ENCODE measurements at regions not wholly inside any gene's neighbourhood (a gene's known extent, or its start where the extent isn't known, plus 50 kb on each side); places are given as distances from the start of the nearest gene placed in this dataset.

DNA sequence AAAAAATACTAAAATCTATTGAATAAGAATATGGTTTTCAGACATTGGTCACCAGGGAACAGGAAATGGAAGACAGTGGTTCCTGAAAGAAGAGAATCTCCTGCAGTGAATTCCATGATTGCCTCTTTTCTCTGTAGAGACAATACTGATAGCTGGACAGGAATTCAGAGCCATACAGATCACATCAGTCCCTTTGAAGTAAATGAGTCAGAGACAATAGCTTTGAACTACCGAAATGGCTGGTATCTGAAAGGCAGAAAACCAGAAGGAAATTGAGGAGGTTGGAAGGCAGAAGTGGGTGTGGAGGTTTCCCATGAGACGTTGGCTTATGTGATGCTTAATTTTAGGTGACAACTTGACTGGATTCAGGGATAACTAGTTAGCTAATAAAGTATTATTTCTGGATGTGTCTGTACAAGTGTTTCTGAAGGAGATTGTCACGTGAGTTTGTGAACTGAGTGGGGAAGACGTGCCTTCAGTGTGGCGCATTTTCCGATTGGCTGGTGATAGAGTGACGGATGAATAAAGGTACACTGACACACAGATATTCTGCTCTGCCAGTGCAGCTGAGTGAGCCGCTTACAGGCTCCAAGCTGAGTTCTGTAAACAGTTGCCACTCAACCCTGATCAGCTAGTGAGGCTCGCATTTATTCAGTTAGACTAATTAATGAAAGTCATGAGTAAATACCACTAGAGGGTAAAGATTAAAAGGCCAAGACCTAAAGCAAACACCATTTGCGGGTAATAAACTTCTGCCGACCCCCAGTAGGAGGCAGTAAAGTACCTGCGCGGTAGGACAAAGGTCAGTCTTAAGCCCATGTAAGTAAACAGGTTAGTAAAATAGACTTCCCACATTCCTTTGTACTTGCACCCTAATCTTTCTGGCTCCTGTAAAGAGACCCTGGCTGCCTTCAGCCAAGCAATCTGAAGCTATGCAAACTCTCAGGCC, 1298.6 kb downstream of the SI start:
- Histone ChIP-seq H3K9me3 (no peaks in the 10 kb centered on the region), H3K27me3 (ENCODE audit: insufficient read depth) (no peaks in the 10 kb centered on the region), H3K27ac (ENCODE audit: low read depth in 2 of 2, low read length in 1 of 2) (no peak overlapping the region), H3K4me3 (ENCODE audit: low read depth in 2 of 2, low read length in 1 of 2) (no peak overlapping the region), H3K79me2 (ENCODE audit: insufficient read depth) (no peaks in the 10 kb centered on the region), H3K9me2 (no peaks in the 10 kb centered on the region; the same call in 1 of the 2 replicates), H3K36me3 (replicated peaks in 1 of 2; ENCODE audit: control insufficient read depth in 1 of 2, insufficient read depth in 2 of 2, low read length in 1 of 2) (no peaks in the 10 kb centered on the region), H4K20me1 (ENCODE audit: insufficient read depth) (no peaks in the 10 kb centered on the region), H2AFZ (ENCODE audit: low read depth) (no peak overlapping the region), H3K4me2 (no peak overlapping the region), H3F3A (replicated peaks; ENCODE audit: insufficient read depth) (no peaks in the 10 kb centered on the region), H3K4me1 (ENCODE audit: control insufficient read depth in 1 of 2, insufficient read depth in 2 of 2, low read depth in 1 of 2, low read length in 1 of 2) (no peaks in the 10 kb centered on the region), H3K9ac (no peak overlapping the region)
- ChIA-PET CTCF (no interaction called here), POLR2A (no interaction called here)
- TF ChIP-seq GABPA (IDR thresholded peaks at IDR 0.05; ENCODE audit: low read depth), result no peak
- no peak for TF ChIP-seq GATA2 (CRISPR knock-in tag; IDR thresholded peaks at IDR 0.05)
- no peak for TF ChIP-seq RFX5 (IDR thresholded peaks at IDR 0.05; ENCODE audit: low read length)
- no peak for TF ChIP-seq ELF1 (IDR thresholded peaks at IDR 0.05)
- no peak for TF ChIP-seq FOXJ3 (CRISPR knock-in tag; IDR thresholded peaks at IDR 0.05)
- TF ChIP-seq, protein P1, sequence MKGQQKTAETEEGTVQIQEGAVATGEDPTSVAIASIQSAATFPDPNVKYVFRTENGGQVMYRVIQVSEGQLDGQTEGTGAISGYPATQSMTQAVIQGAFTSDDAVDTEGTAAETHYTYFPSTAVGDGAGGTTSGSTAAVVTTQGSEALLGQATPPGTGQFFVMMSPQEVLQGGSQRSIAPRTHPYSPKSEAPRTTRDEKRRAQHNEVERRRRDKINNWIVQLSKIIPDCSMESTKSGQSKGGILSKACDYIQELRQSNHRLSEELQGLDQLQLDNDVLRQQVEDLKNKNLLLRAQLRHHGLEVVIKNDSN (IDR thresholded peaks at IDR 0.05; ENCODE audit: borderline replicate concordance, low read depth), result no peak
- TF ChIP-seq TEAD4 (IDR thresholded peaks at IDR 0.05; ENCODE audit: borderline replicate concordance, insufficient read depth), result no peak
- no peak for TF ChIP-seq JUND (IDR thresholded peaks at IDR 0.05)
- TF ChIP-seq, protein P2, sequence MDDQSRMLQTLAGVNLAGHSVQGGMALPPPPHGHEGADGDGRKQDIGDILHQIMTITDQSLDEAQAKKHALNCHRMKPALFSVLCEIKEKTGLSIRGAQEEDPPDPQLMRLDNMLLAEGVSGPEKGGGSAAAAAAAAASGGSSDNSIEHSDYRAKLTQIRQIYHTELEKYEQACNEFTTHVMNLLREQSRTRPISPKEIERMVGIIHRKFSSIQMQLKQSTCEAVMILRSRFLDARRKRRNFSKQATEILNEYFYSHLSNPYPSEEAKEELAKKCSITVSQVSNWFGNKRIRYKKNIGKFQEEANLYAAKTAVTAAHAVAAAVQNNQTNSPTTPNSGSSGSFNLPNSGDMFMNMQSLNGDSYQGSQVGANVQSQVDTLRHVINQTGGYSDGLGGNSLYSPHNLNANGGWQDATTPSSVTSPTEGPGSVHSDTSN (IDR thresholded peaks at IDR 0.05), result no peak
- no peak for TF ChIP-seq FOSL2 (IDR thresholded peaks at IDR 0.05; ENCODE audit: borderline replicate concordance, low read depth)
- 56% methylated on average over 13 of the region's 13 CpGs for whole genome bisulfite sequencing (ENCODE audit: low lambda C conversion rate)
- DNase-seq, result no peak

DNA sequence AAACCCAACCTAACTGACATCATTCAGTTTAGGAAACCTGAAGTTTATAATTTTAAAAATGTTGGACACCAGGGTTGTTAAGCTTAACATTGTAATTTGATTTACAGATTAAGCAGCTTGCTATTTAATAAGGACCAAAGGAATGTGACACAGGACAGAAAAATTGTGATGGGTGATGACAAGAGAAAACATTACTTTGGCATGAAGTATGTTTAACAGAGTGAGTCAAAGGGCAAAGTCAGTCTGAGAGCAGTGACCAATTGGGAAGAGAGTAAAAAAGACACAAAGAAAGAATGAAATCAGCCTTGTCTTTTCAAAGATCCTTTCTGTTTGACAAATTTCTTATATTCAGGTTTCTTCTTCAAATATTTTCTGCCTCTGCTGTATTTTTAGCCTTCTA, 1301.6 kb downstream of the SI start:
- no peaks in the 10 kb centered on the region for H3K36me3 ChIP-seq (replicated peaks in 1 of 2; ENCODE audit: control insufficient read depth in 1 of 2, insufficient read depth in 2 of 2, low read length in 1 of 2)
- ChIA-PET POLR2A (no interaction called here), CTCF (no interaction called here)
- no peak for TF ChIP-seq GATA2 (CRISPR knock-in tag; IDR thresholded peaks at IDR 0.05)
- TF ChIP-seq, protein P3, sequence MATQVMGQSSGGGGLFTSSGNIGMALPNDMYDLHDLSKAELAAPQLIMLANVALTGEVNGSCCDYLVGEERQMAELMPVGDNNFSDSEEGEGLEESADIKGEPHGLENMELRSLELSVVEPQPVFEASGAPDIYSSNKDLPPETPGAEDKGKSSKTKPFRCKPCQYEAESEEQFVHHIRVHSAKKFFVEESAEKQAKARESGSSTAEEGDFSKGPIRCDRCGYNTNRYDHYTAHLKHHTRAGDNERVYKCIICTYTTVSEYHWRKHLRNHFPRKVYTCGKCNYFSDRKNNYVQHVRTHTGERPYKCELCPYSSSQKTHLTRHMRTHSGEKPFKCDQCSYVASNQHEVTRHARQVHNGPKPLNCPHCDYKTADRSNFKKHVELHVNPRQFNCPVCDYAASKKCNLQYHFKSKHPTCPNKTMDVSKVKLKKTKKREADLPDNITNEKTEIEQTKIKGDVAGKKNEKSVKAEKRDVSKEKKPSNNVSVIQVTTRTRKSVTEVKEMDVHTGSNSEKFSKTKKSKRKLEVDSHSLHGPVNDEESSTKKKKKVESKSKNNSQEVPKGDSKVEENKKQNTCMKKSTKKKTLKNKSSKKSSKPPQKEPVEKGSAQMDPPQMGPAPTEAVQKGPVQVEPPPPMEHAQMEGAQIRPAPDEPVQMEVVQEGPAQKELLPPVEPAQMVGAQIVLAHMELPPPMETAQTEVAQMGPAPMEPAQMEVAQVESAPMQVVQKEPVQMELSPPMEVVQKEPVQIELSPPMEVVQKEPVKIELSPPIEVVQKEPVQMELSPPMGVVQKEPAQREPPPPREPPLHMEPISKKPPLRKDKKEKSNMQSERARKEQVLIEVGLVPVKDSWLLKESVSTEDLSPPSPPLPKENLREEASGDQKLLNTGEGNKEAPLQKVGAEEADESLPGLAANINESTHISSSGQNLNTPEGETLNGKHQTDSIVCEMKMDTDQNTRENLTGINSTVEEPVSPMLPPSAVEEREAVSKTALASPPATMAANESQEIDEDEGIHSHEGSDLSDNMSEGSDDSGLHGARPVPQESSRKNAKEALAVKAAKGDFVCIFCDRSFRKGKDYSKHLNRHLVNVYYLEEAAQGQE (IDR thresholded peaks at IDR 0.05; ENCODE audit: low read depth, low read length), result no peak
- TF ChIP-seq NRF1 (IDR thresholded peaks at IDR 0.05; ENCODE audit: low read depth, low read length), result no peak
- no peak for TF ChIP-seq RCOR1 (IDR thresholded peaks at IDR 0.05; ENCODE audit: low read length)
- no peak for TF ChIP-seq JUND (IDR thresholded peaks at IDR 0.05)
- TF ChIP-seq, protein P4, sequence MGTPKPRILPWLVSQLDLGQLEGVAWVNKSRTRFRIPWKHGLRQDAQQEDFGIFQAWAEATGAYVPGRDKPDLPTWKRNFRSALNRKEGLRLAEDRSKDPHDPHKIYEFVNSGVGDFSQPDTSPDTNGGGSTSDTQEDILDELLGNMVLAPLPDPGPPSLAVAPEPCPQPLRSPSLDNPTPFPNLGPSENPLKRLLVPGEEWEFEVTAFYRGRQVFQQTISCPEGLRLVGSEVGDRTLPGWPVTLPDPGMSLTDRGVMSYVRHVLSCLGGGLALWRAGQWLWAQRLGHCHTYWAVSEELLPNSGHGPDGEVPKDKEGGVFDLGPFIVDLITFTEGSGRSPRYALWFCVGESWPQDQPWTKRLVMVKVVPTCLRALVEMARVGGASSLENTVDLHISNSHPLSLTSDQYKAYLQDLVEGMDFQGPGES (IDR thresholded peaks at IDR 0.05; ENCODE audit: low read depth, low read length), result no peak
- TF ChIP-seq FOXM1 (IDR thresholded peaks at IDR 0.05; ENCODE audit: low read depth), result no peak
- no peak for TF ChIP-seq TEAD4 (IDR thresholded peaks at IDR 0.05; ENCODE audit: borderline replicate concordance, insufficient read depth)
- TF ChIP-seq RAD21 (IDR thresholded peaks at IDR 0.05; ENCODE audit: low read length), result no peak
- no peak for TF ChIP-seq YY1 (IDR thresholded peaks at IDR 0.05; ENCODE audit: low read depth)
- no peak for TF ChIP-seq CHD2 (IDR thresholded peaks at IDR 0.05; ENCODE audit: low read length, partially characterized antibody)
- no peak for TF ChIP-seq EZH2phosphoT487 (IDR thresholded peaks at IDR 0.05; ENCODE audit: borderline replicate concordance, low read depth)
- no peak for TF ChIP-seq POLR2AphosphoS5 (IDR thresholded peaks at IDR 0.05; ENCODE audit: low read depth, low read length)
- TF ChIP-seq GABPA (IDR thresholded peaks at IDR 0.05; ENCODE audit: low read depth), result no peak
- no peak for TF ChIP-seq EP300 (IDR thresholded peaks at IDR 0.05; ENCODE audit: borderline replicate concordance in 1 of 2, low read depth in 1 of 2, low read length in 1 of 2)
- TF ChIP-seq TAF1 (IDR thresholded peaks at IDR 0.05; ENCODE audit: borderline replicate concordance, low read depth, low read length), result no peak
- no peak for TF ChIP-seq TCF12 (IDR thresholded peaks at IDR 0.05)

More for the DNA sequence above, 1301.6 kb downstream of the SI start:
- Histone ChIP-seq H3K4me3 (ENCODE audit: low read depth in 2 of 2, low read length in 1 of 2) (no peak overlapping the region), H4K20me1 (ENCODE audit: insufficient read depth) (no peaks in the 10 kb centered on the region), H3K4me1 (ENCODE audit: control insufficient read depth in 1 of 2, insufficient read depth in 2 of 2, low read depth in 1 of 2, low read length in 1 of 2) (no peaks in the 10 kb centered on the region), H3K9ac (no peak overlapping the region), H3K4me2 (no peak overlapping the region), H3K79me2 (ENCODE audit: insufficient read depth) (no peaks in the 10 kb centered on the region), H3F3A (replicated peaks; ENCODE audit: insufficient read depth) (no peaks in the 10 kb centered on the region), H2AFZ (ENCODE audit: low read depth) (no peak overlapping the region), H3K9me2 (no peaks in the 10 kb centered on the region), H3K27ac (ENCODE audit: low read depth in 2 of 2, low read length in 1 of 2) (no peak overlapping the region), H3K27me3 (ENCODE audit: insufficient read depth) (no peaks in the 10 kb centered on the region), H3K9me3 (no peaks in the 10 kb centered on the region)
- no peak for DNase-seq

Measured in SK-N-SH (cell line).